Right lobe of liver (tissue), 6 donors: ENCODE measurements at regions not wholly inside any gene's neighbourhood (a gene's known extent, or its start where the extent isn't known, plus 50 kb on each side); places are given as distances from the start of the nearest gene placed in this dataset.

ENCODE experiments used
- ATAC-seq, 4 donors: fragments of 200-7000 bp; cut with Tn5 transposase; one replicate each; pipeline ENCODE4 v1.9.1; 2020; ENCODE audit warnings: mild to moderate bottlenecking in 4 of 4, moderate library complexity in 4 of 4
- DNase-seq, 3 donors: peaks; one replicate each; pipeline ENCODE4 v3.0.0-alpha.2; 2020
- H3K27ac ChIP-seq, 3 donors: fragments of 200-600 bp; one replicate each; pipeline ENCODE4 v1.8.0; 2022
- H3K27me3 ChIP-seq, 2 donors: fragments of 200-600 bp; one replicate each; pipeline ENCODE4 v1.8.0; 2022
- H3K36me3 ChIP-seq, 4 donors: fragments of 200-600 bp; sonication (generic) in 1 of 4; one replicate each; pipeline versions ENCODE4 v1.5.1 to v1.8.0; 2017 to 2022; ENCODE audit warnings: control low read depth in 1 of 4
- H3K4me1 ChIP-seq, 4 donors: fragments of 200-600 bp; sonication (generic) in 1 of 4; one replicate each; pipeline versions ENCODE4 v1.5.1 to v1.8.0; 2017 to 2022; ENCODE audit warnings: control low read depth in 1 of 4
- H3K4me3 ChIP-seq, 3 donors: fragments of 200-600 bp; one replicate each; pipeline ENCODE4 v1.8.0; 2022
- H3K9me3 ChIP-seq, 4 donors: fragments of 200-600 bp; sonication (generic) in 1 of 4; one replicate each; pipeline versions ENCODE4 v1.5.1 to v1.8.0; 2017 to 2022; ENCODE audit warnings: control low read depth in 1 of 4
- CTCF ChIP-seq, 4 donors: fragments of 200-600 bp in 3 of 4; fragments of 450-650 bp in 1 of 4; IDR thresholded peaks; one replicate each; pipeline versions ENCODE4 v1.5.1 to v1.8.0; 2016 to 2022; ENCODE audit warnings: antibody characterized with exemption in 4 of 4, mild to moderate bottlenecking in 2 of 4
- POLR2A ChIP-seq: fragments of 450-650 bp; IDR thresholded peaks from one replicate; pipeline ENCODE4 v1.6.1; 2017; ENCODE audit warnings: antibody characterized with exemption, mild to moderate bottlenecking
- WGBS: methylation state at CpG from one replicate; pipeline ENCODE4 v1.1.6; 2018; ENCODE audit warnings: low coverage, low lambda C conversion rate; ENCODE audit not compliant: insufficient coverage; ENCODE audit errors: missing lambda C conversion rate; 5-methylcytosine and 5-hydroxymethylcytosine counted together
- intact Hi-C, 2 donors: fragments of 100-400 bp; cut with DNase I; formaldehyde crosslinking; loops; one replicate each; pipeline versions ENCODE4 v1.11.2 to v1.14.1; 2022
- donor health status: DM: no; HTN: yes; CAD: no.
- donor health status: DM: no; HTN: no; CAD: no.
- donor health status: DM: no; HTN: no; CAD: no.
- donor health status: DM: no; HTN: yes; CAD: no.
- donor health status: DM: no; HTN: yes; CAD: no.

DNA sequence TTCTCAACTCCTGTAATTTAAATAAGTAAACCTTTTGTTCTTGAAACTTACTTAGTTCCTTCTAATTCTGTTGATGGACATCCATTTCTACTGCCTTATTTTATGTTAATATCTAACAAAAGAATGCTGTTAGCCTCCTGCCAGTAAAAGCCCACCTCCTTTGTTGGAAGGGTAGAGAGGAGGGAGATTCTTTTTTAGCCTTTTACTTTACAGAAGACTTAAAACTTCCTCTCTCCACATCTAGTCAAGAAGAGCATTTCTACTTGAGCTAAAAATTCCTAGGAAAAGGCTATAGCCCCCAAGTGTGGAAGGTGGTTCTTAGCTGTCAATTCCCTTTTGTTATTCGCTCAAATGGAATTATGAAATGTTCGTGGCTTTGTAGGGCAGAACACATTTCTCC, 118.7 kb downstream of the ZIC3 start:
- no peaks in the 10 kb centered on the region for H3K36me3 ChIP-seq
- intact Hi-C loops, result no loop called here
- no peak for DNase-seq
- H3K27ac ChIP-seq, result no peak overlapping the region
- no peak for TF ChIP-seq POLR2A
- TF ChIP-seq CTCF (IDR thresholded peaks at IDR 0.05), result no peak
- peaks cover 0 to 5% of the 10 kb centered on the region in 2 donors for H3K27me3 ChIP-seq
- no peak overlapping the region for H3K4me3 ChIP-seq
- ATAC-seq, result no peak
- 0% methylated on average over 2 of the region's 2 CpGs for WGBS
- no peaks in the 10 kb centered on the region for H3K4me1 ChIP-seq
- H3K9me3 ChIP-seq, result no peaks in the 10 kb centered on the region

GRCh38 chrX:137695417-137695816, 129.5 kb downstream of the ZIC3 start:
- H3K9me3 ChIP-seq, result no peaks in the 10 kb centered on the region
- no peak for ATAC-seq

DNA sequence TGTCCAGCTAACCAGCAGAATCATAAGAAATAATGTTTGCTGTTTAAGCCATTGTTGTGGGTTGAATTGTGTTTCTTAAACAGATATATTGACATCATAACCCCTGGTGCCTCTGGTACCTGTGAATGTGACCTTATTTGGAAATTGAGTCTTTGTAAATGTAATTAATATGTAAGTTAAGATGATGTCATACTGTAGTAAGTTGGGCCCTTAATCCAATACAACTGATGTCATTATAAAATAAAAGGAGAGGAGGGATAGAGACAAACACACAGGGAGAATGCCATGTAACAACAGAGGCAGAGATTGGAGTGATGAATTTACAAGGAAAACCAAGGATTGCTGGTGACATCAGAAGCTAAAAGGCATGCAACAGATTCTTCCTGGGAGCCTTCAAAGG, 141.4 kb downstream of the ZIC3 start:
- ATAC-seq, result no peak
- no peaks in the 10 kb centered on the region for H3K9me3 ChIP-seq
- TF ChIP-seq CTCF (IDR thresholded peaks at IDR 0.05) (no peak), POLR2A (no peak)
- H3K36me3 ChIP-seq, result no peaks in the 10 kb centered on the region
- H3K4me1 ChIP-seq, result no peaks in the 10 kb centered on the region
- H3K4me3 ChIP-seq, result no peak overlapping the region
- intact Hi-C loops, result no loop called here
- no peaks in the 10 kb centered on the region for H3K27me3 ChIP-seq
- H3K27ac ChIP-seq, result no peak overlapping the region
- no peak for DNase-seq

More at GRCh38 chrX:137695417-137695816, 129.5 kb downstream of the ZIC3 start:
- intact Hi-C loops, result no loop called here
- Histone ChIP-seq H3K27me3 (no peaks in the 10 kb centered on the region), H3K36me3 (no peaks in the 10 kb centered on the region), H3K27ac (no peak overlapping the region), H3K4me3 (no peak overlapping the region), H3K4me1 (no peaks in the 10 kb centered on the region)
- TF ChIP-seq POLR2A (no peak), CTCF (IDR thresholded peaks at IDR 0.05) (no peak)
- DNase-seq, result no peak

- peaks cover 0 to 7% of the 10 kb centered on the region in 2 donors for H3K27me3 ChIP-seq
- H3K27ac ChIP-seq, result no peak overlapping the region
- no peak for DNase-seq
- 62% methylated on average over 3 of the region's 3 CpGs for WGBS
- no peaks in the 10 kb centered on the region for H3K9me3 ChIP-seq
- ATAC-seq, result no peak
- H3K4me3 ChIP-seq, result no peak overlapping the region
- no peak for TF ChIP-seq POLR2A
- no peak for TF ChIP-seq CTCF (IDR thresholded peaks at IDR 0.05)
- H3K36me3 ChIP-seq, result no peaks in the 10 kb centered on the region
- H3K4me1 ChIP-seq, result no peaks in the 10 kb centered on the region
- intact Hi-C loops, result no loop called here
Observed at GRCh38 chrX:137742846-137743245, 176.9 kb downstream of the ZIC3 start.

DNA sequence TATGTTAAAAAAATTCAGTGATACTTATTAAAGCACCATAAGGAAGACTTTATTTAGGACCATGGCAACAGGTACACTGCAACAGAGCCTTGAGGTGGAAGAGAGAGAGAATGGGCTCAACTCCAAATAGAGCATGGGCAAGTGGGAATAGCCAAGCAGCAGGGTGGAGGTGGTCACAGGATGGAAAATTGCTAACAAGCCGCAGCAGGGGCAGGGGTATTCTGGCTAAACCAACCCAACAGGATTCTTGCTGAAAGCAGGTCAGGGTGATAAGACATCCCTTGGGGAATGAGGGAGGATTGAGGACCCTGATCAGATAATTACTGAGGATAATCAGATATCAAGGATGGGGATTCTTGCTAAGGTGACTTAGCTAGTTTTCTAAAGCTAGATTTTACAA, 177.5 kb downstream of the ZIC3 start:
- no peak for ATAC-seq
- intact Hi-C loops, result no loop called here
- WGBS, result 44% methylated on average over 1 of the region's 1 CpG

More for the DNA sequence above, 177.5 kb downstream of the ZIC3 start:
- TF ChIP-seq CTCF (IDR thresholded peaks at IDR 0.05) (no peak), POLR2A (no peak)
- no peak for DNase-seq
- no peaks in the 10 kb centered on the region for H3K4me1 ChIP-seq
- H3K27me3 ChIP-seq, result peaks cover 0 to 7% of the 10 kb centered on the region in 2 donors
- no peak overlapping the region for H3K4me3 ChIP-seq
- H3K9me3 ChIP-seq, result no peaks in the 10 kb centered on the region
- no peak overlapping the region for H3K27ac ChIP-seq
- H3K36me3 ChIP-seq, result no peaks in the 10 kb centered on the region
